ENCODE measurements at regions not wholly inside any gene's neighbourhood (a gene's known extent, or its start where the extent isn't known, plus 50 kb on each side); places are given as distances from the start of the nearest gene placed in this dataset.

DNA sequence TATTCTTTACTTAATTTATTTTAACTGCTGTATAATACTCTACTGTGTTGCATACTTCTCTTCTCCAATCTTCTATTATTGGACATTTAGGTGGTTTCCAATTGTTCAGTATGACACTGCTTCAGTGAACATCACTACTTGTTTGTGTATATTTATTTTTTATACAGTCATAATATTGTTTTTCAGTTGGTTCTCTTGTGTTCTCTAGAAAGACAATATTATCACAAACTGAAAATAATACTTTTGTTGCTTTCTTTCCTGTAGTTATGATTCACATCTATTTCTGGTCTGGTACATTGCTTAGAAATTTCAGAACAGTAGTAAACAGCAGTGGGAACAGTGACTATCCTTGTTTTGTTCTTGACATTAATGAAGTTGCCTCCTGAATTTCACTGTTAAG, 62.8 kb upstream of the GTSF1L start:
- Histone ChIP-seq H3T11ph (ENCODE audit: low read length) (no peak overlapping the region), H3K9me3 (ENCODE audit: control insufficient read depth, low read depth, low read length) (no peaks in the 10 kb centered on the region), H4K8ac (replicated peaks; ENCODE audit: insufficient read length, low read depth, low read length) (no peak overlapping the region), H4K5ac (ENCODE audit: insufficient read length, low read depth, low read length) (no peak overlapping the region), H3K23ac (ENCODE audit: insufficient read length, low read depth, low read length) (no peak overlapping the region), H2AFZ (ENCODE audit: low read length) (no peak overlapping the region), H3K4me1 (ENCODE audit: insufficient read depth, low read length) (no peaks in the 10 kb centered on the region), H3K9ac (ENCODE audit: extremely low read depth, insufficient read length, low read length) (no peak overlapping the region), H3K27ac (ENCODE audit: insufficient read length, low read depth, low read length) (no peak overlapping the region), H3K79me2 (ENCODE audit: insufficient read depth, low read length) (no peaks in the 10 kb centered on the region), H3K18ac (ENCODE audit: insufficient read length, low read depth, low read length) (no peak overlapping the region), H3K14ac (ENCODE audit: insufficient read depth, low read length) (no peak overlapping the region), H3K23me2 (ENCODE audit: insufficient read length, low read depth, low read length, poor library complexity, severe bottlenecking) (no peaks in the 10 kb centered on the region), H2BK5ac (ENCODE audit: insufficient read length, low read length) (no peak overlapping the region), H2BK20ac (ENCODE audit: low read depth, low read length, poor library complexity, severe bottlenecking) (no peak overlapping the region), H2AK5ac (ENCODE audit: insufficient read length, low read length) (no peak overlapping the region), H2BK120ac (ENCODE audit: low read depth, low read length, poor library complexity, severe bottlenecking) (no peak overlapping the region), H3K4ac (ENCODE audit: low read depth, low read length) (no peak overlapping the region), H3K79me1 (ENCODE audit: insufficient read depth, low read depth, low read length, poor library complexity, severe bottlenecking) (no peaks in the 10 kb centered on the region), H4K91ac (ENCODE audit: insufficient read length, low read depth, low read length) (no peak overlapping the region), H3K4me2 (ENCODE audit: insufficient read depth, insufficient read length, low read length) (no peak overlapping the region), H4K20me1 (ENCODE audit: control insufficient read depth, insufficient read depth, insufficient read length) (no peaks in the 10 kb centered on the region), H3K27me3 (ENCODE audit: insufficient read depth, low read length) (no peaks in the 10 kb centered on the region), H2BK12ac (ENCODE audit: insufficient read length, low read depth, low read length) (no peak overlapping the region), H2BK15ac (ENCODE audit: low read depth, low read length) (no peak overlapping the region), H3K56ac (ENCODE audit: insufficient read length, low read depth, low read length) (no peak overlapping the region)
- peaks cover 0 to 7% (median 0%) of the 10 kb centered on the region in 3 experiments; a peak in 3 of 7 replicates for H3K36me3 Mint-ChIP-seq (ENCODE audit: insufficient read depth in 1 of 3, low read depth in 3 of 3)
- H3K9me3 Mint-ChIP-seq = peaks cover 12% of the 10 kb centered on the region in 2 experiments
- no peak for TF ChIP-seq CTCF (conservative IDR thresholded peaks at IDR 0.05)
- H3K4me1 Mint-ChIP-seq = no peaks in the 10 kb centered on the region
- H3K4me3 Mint-ChIP-seq = no peak overlapping the region
- peaks cover 2% of the 10 kb centered on the region; the same call in 1 of the 2 replicates for H3K27me3 Mint-ChIP-seq (ENCODE audit: low read depth)
- no peak for DNase-seq
- H3K27ac Mint-ChIP-seq = no peak overlapping the region
